Gastroesophageal sphincter (tissue), 3 donors: ENCODE measurements at regions not wholly inside any gene's neighbourhood (a gene's known extent, or its start where the extent isn't known, plus 50 kb on each side); places are given as distances from the start of the nearest gene placed in this dataset.

ENCODE experiments used
- EP300 ChIP-seq: sonication (generic); formaldehyde crosslinking; IDR thresholded peaks from one replicate; pipeline ENCODE4 v1.6.1; 2017; ENCODE audit warnings: antibody characterized with exemption, mild to moderate bottlenecking
- POLR2A ChIP-seq, 2 donors: fragments of 450-650 bp; IDR thresholded peaks; one replicate each; pipeline ENCODE4 v1.6.1; 2017; ENCODE audit warnings: antibody characterized with exemption in 2 of 2, mild to moderate bottlenecking in 2 of 2, moderate library complexity in 1 of 2
- POLR2AphosphoS5 ChIP-seq: sonication (generic); formaldehyde crosslinking; IDR thresholded peaks from one replicate; pipeline ENCODE4 v1.6.1; 2017; ENCODE audit warnings: antibody characterized with exemption
- TF ChIP-seq, protein P1 (sequence below), 4 experiments: fragments of 200-600 bp in 2 of 4; fragments of 450-650 bp in 2 of 4; sonication (generic) in 1 of 4; IDR thresholded peaks; one replicate each; pipeline ENCODE4 v1.5.1; 2017 to 2019; ENCODE audit warnings: antibody characterized with exemption in 4 of 4, mild to moderate bottlenecking in 2 of 4, moderate library complexity in 2 of 4

DNA sequence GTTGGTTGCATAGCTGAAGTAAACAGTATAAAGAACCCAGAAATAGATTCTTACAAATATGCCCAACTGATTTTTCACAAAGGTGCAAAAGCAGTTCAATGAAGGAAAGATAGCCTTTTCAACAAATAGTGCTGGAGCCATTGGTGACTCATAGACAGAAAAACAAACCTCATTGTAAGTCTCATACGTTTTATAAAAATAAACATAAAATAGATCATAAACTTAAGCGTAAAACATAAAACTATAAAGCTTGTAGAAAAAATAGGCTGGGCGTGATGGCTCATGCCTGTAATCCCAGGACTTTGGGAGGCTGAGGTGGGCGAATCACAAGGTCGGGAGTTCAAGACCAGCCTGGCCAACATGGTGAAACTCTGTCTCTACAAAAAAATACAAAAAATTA lies 318.8 kb upstream of the IGFBP3 start:
- TF ChIP-seq, protein P1, sequence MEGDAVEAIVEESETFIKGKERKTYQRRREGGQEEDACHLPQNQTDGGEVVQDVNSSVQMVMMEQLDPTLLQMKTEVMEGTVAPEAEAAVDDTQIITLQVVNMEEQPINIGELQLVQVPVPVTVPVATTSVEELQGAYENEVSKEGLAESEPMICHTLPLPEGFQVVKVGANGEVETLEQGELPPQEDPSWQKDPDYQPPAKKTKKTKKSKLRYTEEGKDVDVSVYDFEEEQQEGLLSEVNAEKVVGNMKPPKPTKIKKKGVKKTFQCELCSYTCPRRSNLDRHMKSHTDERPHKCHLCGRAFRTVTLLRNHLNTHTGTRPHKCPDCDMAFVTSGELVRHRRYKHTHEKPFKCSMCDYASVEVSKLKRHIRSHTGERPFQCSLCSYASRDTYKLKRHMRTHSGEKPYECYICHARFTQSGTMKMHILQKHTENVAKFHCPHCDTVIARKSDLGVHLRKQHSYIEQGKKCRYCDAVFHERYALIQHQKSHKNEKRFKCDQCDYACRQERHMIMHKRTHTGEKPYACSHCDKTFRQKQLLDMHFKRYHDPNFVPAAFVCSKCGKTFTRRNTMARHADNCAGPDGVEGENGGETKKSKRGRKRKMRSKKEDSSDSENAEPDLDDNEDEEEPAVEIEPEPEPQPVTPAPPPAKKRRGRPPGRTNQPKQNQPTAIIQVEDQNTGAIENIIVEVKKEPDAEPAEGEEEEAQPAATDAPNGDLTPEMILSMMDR (IDR thresholded peaks at IDR 0.05), result no peak
- TF ChIP-seq POLR2AphosphoS5 (no peak), EP300 (no peak), POLR2A (IDR thresholded peaks at IDR 0.05) (no peak)
